NCI-H1436 (cell line): ENCODE measurements at regions not wholly inside any gene's neighbourhood (a gene's known extent, or its start where the extent isn't known, plus 50 kb on each side); places are given as distances from the start of the nearest gene placed in this dataset.

Source experiments
- DNase-seq: peaks from one replicate; lab custom pipeline; 2025; lab: John Stamatoyannopoulos, UW

- DNase-seq = peak; percentile 12
Observed at GRCh38 chr5:81856948-81857928, 106.3 kb upstream of the SSBP2 start.

GRCh38 chr5:81855591-81855990 is 104.7 kb upstream of the SSBP2 start:
- no peak for DNase-seq

GRCh38 chr5:81854915-81855314 is 104.0 kb upstream of the SSBP2 start:
- no peak for DNase-seq

GRCh38 chr5:81854485-81854884 is 103.6 kb upstream of the SSBP2 start:
- DNase-seq = no peak

- DNase-seq = no peak
Observed at GRCh38 chr5:81853030-81853357, 102.1 kb upstream of the SSBP2 start.

GRCh38 chr5:81852291-81853029 is 101.6 kb upstream of the SSBP2 start:
- no peak for DNase-seq

GRCh38 chr5:81851481-81852178 is 100.7 kb upstream of the SSBP2 start:
- peak; percentile 90 for DNase-seq

- peak; percentile 15 for DNase-seq
Observed at GRCh38 chr5:81850501-81851357, 99.8 kb upstream of the SSBP2 start.

- DNase-seq = no peak
Observed at GRCh38 chr5:81849770-81850367, 99.0 kb upstream of the SSBP2 start.

- no peak for DNase-seq
Observed at GRCh38 chr5:81848362-81848880, 97.5 kb upstream of the SSBP2 start.

GRCh38 chr5:81846301-81846700 is 95.4 kb upstream of the SSBP2 start:
- DNase-seq = no peak

- DNase-seq = no peak
Observed at GRCh38 chr5:81843845-81844244, 92.9 kb upstream of the SSBP2 start.

GRCh38 chr5:81842795-81843398 is 92.0 kb upstream of the SSBP2 start:
- DNase-seq = no peak

GRCh38 chr5:81839034-81839433 is 88.1 kb upstream of the SSBP2 start:
- no peak for DNase-seq

- DNase-seq = no peak
Observed at GRCh38 chr5:81838307-81838906, 87.5 kb upstream of the SSBP2 start.

- no peak for DNase-seq
Observed at GRCh38 chr5:81837667-81838306, 86.9 kb upstream of the SSBP2 start.

GRCh38 chr5:81835814-81836367 is 85.0 kb upstream of the SSBP2 start:
- no peak for DNase-seq

- no peak for DNase-seq
Observed at GRCh38 chr5:81834021-81834660, 83.2 kb upstream of the SSBP2 start.

GRCh38 chr5:81830596-81830995 is 79.7 kb upstream of the SSBP2 start:
- DNase-seq = no peak
